ENCODE measurements at regions not wholly inside any gene's neighbourhood (a gene's known extent, or its start where the extent isn't known, plus 50 kb on each side); places are given as distances from the start of the nearest gene placed in this dataset.

DNA sequence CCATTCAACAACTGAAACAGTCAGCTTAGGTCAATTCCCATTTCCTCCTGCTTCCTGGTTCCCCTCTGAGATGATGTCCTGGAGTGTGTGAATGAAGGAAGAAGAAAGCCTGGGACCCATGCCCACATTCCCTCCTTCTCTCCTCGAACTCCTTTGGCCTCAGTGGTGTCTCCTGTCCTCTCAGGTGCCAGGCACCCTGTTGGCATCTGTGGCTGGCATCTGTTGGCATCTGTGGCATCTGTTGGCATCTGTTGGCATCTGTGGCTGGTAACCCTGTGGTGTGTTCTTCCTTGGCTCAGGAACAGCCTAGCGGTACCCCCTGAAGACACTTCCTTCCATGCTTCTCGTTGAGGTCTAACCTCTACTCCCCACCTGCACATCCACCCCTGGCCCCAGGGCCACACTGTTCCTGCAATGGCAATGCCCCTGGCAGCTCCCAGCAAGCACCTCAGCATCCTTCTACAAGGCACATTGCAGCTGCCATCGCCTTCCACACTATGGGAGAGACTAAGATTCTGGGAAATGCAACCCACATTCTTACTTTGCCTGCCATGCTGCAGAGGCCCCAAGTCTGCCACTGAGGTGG, 114.4 kb upstream of the NEBL start:
- H3K4me1 ChIP-seq (replicated peaks in 1 of 4; ENCODE audit: control insufficient read depth in 3 of 4, insufficient read depth in 4 of 4, low read length in 3 of 4), result peaks cover 0 to 3% (median 0%) of the 10 kb centered on the region in 4 experiments; a peak in 1 of 7 replicates
- H3K27ac ChIP-seq (ENCODE audit: low read depth, low read length), result no peak overlapping the region
- H3K9me3 ChIP-seq (ENCODE audit: insufficient read depth in 2 of 2, low read depth in 1 of 2, low read length in 1 of 2), result no peaks in the 10 kb centered on the region
- H3K79me1 ChIP-seq (ENCODE audit: low read depth, low read length), result no peaks in the 10 kb centered on the region; the same call in 1 of the 2 replicates
- H2AK5ac ChIP-seq (ENCODE audit: low read depth, low read length), result no peak overlapping the region
- H4K91ac ChIP-seq (replicated peaks; ENCODE audit: insufficient read length, low read length), result no peak overlapping the region
- H2BK120ac ChIP-seq (replicated peaks; ENCODE audit: low read depth, low read length), result no peak overlapping the region
- no peaks in the 10 kb centered on the region for H3K36me3 ChIP-seq (ENCODE audit: control insufficient read depth in 2 of 4, insufficient read depth in 4 of 4, low read length in 3 of 4)
- H4K5ac ChIP-seq (ENCODE audit: insufficient read length, low read depth, low read length), result no peak overlapping the region
- H2BK5ac ChIP-seq (ENCODE audit: low read depth, low read length), result no peak overlapping the region
- ChIA-PET CTCF (ENCODE audit: partially characterized antibody) (interaction anchor here (0.6 to 5.6 kb wide), 4 partner anchors 10 to 17 kb away, joined by 3 to 33 read pairs (median 4); no protein-coding TSS in a partner anchor), POLR2A (ENCODE audit: partially characterized antibody) (interaction anchor here (0.7 kb wide), 1 partner anchor 963 kb away, joined by 3 read pairs; no protein-coding TSS in a partner anchor)
- no peaks in the 10 kb centered on the region for H3K23me2 ChIP-seq (ENCODE audit: low read depth, low read length)
- H3K4me2 ChIP-seq (ENCODE audit: insufficient read depth in 1 of 2, low read depth in 2 of 2, low read length in 2 of 2), result no peak overlapping the region
- no peak overlapping the region for H4K8ac ChIP-seq (ENCODE audit: extremely low read depth, insufficient read depth, low read length)
- H3K14ac ChIP-seq (ENCODE audit: insufficient read length), result no peak overlapping the region
- no peak overlapping the region for H3K56ac ChIP-seq (replicated peaks; ENCODE audit: insufficient read length, low read depth, low read length)
- DNase-seq (ENCODE audit: low read depth in 1 of 2, low spot score in 2 of 2) (no peak), FAIRE-seq (no peak)
- H3K9ac ChIP-seq (replicated peaks in 1 of 4; ENCODE audit: extremely low read depth in 1 of 4, low read depth in 3 of 4, low read length in 3 of 4), result no peak overlapping the region
- H4K20me1 ChIP-seq (replicated peaks in 1 of 2; ENCODE audit: control insufficient read depth in 1 of 2, insufficient read depth in 2 of 2, low read length in 2 of 2), result no peaks in the 10 kb centered on the region
- H3K4me3 ChIP-seq (ENCODE audit: extremely low read depth in 1 of 4, insufficient read depth in 2 of 4, low read depth in 3 of 4, low read length in 4 of 4), result no peak overlapping the region
- H3K79me2 ChIP-seq (ENCODE audit: control insufficient read depth in 1 of 2, insufficient read depth in 2 of 2, low read length in 2 of 2), result no peaks in the 10 kb centered on the region
- no peak overlapping the region for H3K4ac ChIP-seq (replicated peaks; ENCODE audit: insufficient read length, low read depth, low read length)
- no peak overlapping the region for H3K23ac ChIP-seq (ENCODE audit: insufficient read length)
- no peak overlapping the region for H2AFZ ChIP-seq (ENCODE audit: low read length)
- no peak overlapping the region for H3K18ac ChIP-seq (ENCODE audit: extremely low read depth, low read length)
- TF ChIP-seq KDM5A (IDR thresholded peaks at IDR 0.05; ENCODE audit: low read length) (no peak), POLR2A (IDR thresholded peaks at IDR 0.05; ENCODE audit: control extremely low read depth in 1 of 2, low read depth in 2 of 2, low read length in 2 of 2) (no peak), JUND (IDR thresholded peaks at IDR 0.05; ENCODE audit: low read length) (no peak), SAP30 (IDR thresholded peaks at IDR 0.05; ENCODE audit: insufficient read depth, insufficient replicate concordance, low read length) (no peak), GABPA (IDR thresholded peaks at IDR 0.05; ENCODE audit: borderline replicate concordance, insufficient read depth, low read length) (no peak), NANOG (IDR thresholded peaks at IDR 0.05; ENCODE audit: insufficient read depth, low read depth, low read length, poor library complexity, severe bottlenecking) (no peak), TCF12 (IDR thresholded peaks at IDR 0.05; ENCODE audit: low read depth, low read length) (no peak), NRF1 (IDR thresholded peaks at IDR 0.05; ENCODE audit: low read depth, low read length) (no peak)
- 95% methylated on average over 4 of the region's 4 CpGs; no CpG with 5 or more reads in 1 of the 2 experiments for WGBS, 2 experiments (ENCODE audit: extremely low coverage in 1 of 2, insufficient coverage in 1 of 2, insufficient read length in 1 of 2, insufficient replicate concordance in 2 of 2, low coverage in 1 of 2, low lambda C conversion rate in 2 of 2, missing lambda C conversion rate in 1 of 2)
- no peak overlapping the region for H2BK20ac ChIP-seq (ENCODE audit: low read length)
- H3K27me3 ChIP-seq (replicated peaks in 1 of 4; ENCODE audit: control insufficient read depth in 3 of 4, extremely low read depth in 1 of 4, insufficient read depth in 3 of 4, low read length in 3 of 4), result no peaks in the 10 kb centered on the region
- no peak overlapping the region for H2BK12ac ChIP-seq (ENCODE audit: low read depth, low read length)
- no peak overlapping the region for H2BK15ac ChIP-seq (ENCODE audit: low read length)
